Hepatocyte (in vitro differentiated cells): ENCODE measurements at regions not wholly inside any gene's neighbourhood (a gene's known extent, or its start where the extent isn't known, plus 50 kb on each side); places are given as distances from the start of the nearest gene placed in this dataset.

ENCODE experiments used
- DNase-seq: peaks from one replicate; pipeline ENCODE4 v3.0.0-alpha.2; 2016; ENCODE audit warnings: low spot score
- H2AFZ ChIP-seq: fragments of 200-600 bp; sonication (generic); 2 replicates; pipeline ENCODE4 v1.6.0; 2016; ENCODE audit warnings: antibody characterized with exemption, mild to moderate bottlenecking
- H3K27ac ChIP-seq: fragments of 200-600 bp; sonication (generic); 2 replicates; pipeline ENCODE4 v1.5.1; 2016; ENCODE audit warnings: mild to moderate bottlenecking
- H3K27me3 ChIP-seq: fragments of 200-600 bp; sonication (generic); 2 replicates; pipeline ENCODE4 v1.6.1; 2016
- H3K36me3 ChIP-seq: fragments of 200-600 bp; sonication (generic); replicated peaks from 2 replicates; pipeline ENCODE4 v1.5.1; 2016; ENCODE audit warnings: low read depth; ENCODE audit not compliant: insufficient read depth
- H3K4me1 ChIP-seq: fragments of 200-600 bp; sonication (generic); 2 replicates; pipeline ENCODE4 v1.5.1; 2016; ENCODE audit warnings: mild to moderate bottlenecking, moderate library complexity; ENCODE audit not compliant: insufficient read depth
- H3K4me2 ChIP-seq: fragments of 200-600 bp; sonication (generic); 2 replicates; pipeline ENCODE4 v1.6.0; 2016
- H3K4me3 ChIP-seq: fragments of 200-600 bp; sonication (generic); 2 replicates; pipeline ENCODE4 v1.5.1; 2016; ENCODE audit warnings: mild to moderate bottlenecking
- H3K79me2 ChIP-seq: fragments of 200-600 bp; sonication (generic); 2 replicates; pipeline ENCODE4 v1.6.0; 2017; ENCODE audit warnings: mild to moderate bottlenecking
- H3K9me2 ChIP-seq: fragments of 200-600 bp; sonication (generic); replicated peaks from 2 replicates; pipeline ENCODE4 v1.6.0; 2017; ENCODE audit warnings: mild to moderate bottlenecking; ENCODE audit not compliant: insufficient read depth
- H3K9me3 ChIP-seq: fragments of 200-600 bp; sonication (generic); 2 replicates; pipeline ENCODE4 v1.5.1; 2016; ENCODE audit warnings: low read depth, mild to moderate bottlenecking
- H4K20me1 ChIP-seq: fragments of 200-600 bp; sonication (generic); 2 replicates; pipeline ENCODE4 v1.6.0; 2016; ENCODE audit warnings: mild to moderate bottlenecking; ENCODE audit not compliant: insufficient read depth, poor library complexity, severe bottlenecking
- EZH2 ChIP-seq: fragments of 200-600 bp; sonication (generic); IDR thresholded peaks from 2 replicates; pipeline ENCODE4 v1.6.1; 2016; ENCODE audit warnings: antibody characterized with exemption, mild to moderate bottlenecking, borderline replicate concordance
- EZH2phosphoT487 ChIP-seq: fragments of 200-600 bp; sonication (generic); IDR thresholded peaks from one replicate; pipeline ENCODE4 v1.6.1; 2018; ENCODE audit warnings: antibody characterized with exemption, mild to moderate bottlenecking, low read depth, moderate library complexity; ENCODE audit not compliant: unreplicated experiment, severe bottlenecking
- WGBS: methylation state at CpG from one replicate; pipeline ENCODE4 v1.1.6; 2016; ENCODE audit warnings: low lambda C conversion rate; ENCODE audit errors: missing lambda C conversion rate; 5-methylcytosine and 5-hydroxymethylcytosine counted together
- TF ChIP-seq, protein P1 (sequence below): fragments of 200-600 bp; sonication (generic); IDR thresholded peaks from 2 replicates; pipeline ENCODE4 v1.5.1; 2016; ENCODE audit warnings: antibody characterized with exemption, mild to moderate bottlenecking; ENCODE audit not compliant: poor library complexity

DNA sequence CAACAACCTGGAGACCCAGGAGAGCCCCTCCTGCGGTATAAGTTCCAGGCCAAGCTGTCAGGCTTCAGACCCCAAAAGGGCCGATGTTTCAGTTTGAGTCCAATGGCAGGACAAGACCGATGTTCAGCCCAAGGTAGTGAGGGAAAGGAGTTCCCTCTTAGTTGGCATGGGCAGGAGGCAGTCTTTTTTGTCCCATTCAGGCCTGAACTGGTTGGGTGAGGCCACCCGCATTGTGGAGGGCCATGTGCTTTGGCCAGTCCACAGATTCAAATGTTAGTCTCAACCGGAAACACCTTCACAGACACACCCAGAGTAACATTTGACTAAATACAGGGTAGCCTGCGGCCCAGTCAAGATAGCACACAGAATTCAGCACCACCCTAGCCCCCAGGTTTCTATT, 89.6 kb upstream of the ANKRD10 start:
- Histone ChIP-seq H3K27ac (no peak overlapping the region), H2AFZ (no peak overlapping the region), H3K27me3 (no peaks in the 10 kb centered on the region), H3K4me2 (no peak overlapping the region), H3K79me2 (no peaks in the 10 kb centered on the region), H3K9me2 (no peaks in the 10 kb centered on the region), H4K20me1 (no peaks in the 10 kb centered on the region), H3K36me3 (no peaks in the 10 kb centered on the region), H3K4me1 (peaks cover 5% of the 10 kb centered on the region), H3K9me3 (no peaks in the 10 kb centered on the region), H3K4me3 (no peak overlapping the region)
- TF ChIP-seq, protein P1, sequence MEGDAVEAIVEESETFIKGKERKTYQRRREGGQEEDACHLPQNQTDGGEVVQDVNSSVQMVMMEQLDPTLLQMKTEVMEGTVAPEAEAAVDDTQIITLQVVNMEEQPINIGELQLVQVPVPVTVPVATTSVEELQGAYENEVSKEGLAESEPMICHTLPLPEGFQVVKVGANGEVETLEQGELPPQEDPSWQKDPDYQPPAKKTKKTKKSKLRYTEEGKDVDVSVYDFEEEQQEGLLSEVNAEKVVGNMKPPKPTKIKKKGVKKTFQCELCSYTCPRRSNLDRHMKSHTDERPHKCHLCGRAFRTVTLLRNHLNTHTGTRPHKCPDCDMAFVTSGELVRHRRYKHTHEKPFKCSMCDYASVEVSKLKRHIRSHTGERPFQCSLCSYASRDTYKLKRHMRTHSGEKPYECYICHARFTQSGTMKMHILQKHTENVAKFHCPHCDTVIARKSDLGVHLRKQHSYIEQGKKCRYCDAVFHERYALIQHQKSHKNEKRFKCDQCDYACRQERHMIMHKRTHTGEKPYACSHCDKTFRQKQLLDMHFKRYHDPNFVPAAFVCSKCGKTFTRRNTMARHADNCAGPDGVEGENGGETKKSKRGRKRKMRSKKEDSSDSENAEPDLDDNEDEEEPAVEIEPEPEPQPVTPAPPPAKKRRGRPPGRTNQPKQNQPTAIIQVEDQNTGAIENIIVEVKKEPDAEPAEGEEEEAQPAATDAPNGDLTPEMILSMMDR, result no peak
- TF ChIP-seq EZH2 (no peak), EZH2phosphoT487 (no peak)
- DNase-seq, result no peak
- WGBS, result 83% methylated on average over 6 of the region's 6 CpGs

DNA sequence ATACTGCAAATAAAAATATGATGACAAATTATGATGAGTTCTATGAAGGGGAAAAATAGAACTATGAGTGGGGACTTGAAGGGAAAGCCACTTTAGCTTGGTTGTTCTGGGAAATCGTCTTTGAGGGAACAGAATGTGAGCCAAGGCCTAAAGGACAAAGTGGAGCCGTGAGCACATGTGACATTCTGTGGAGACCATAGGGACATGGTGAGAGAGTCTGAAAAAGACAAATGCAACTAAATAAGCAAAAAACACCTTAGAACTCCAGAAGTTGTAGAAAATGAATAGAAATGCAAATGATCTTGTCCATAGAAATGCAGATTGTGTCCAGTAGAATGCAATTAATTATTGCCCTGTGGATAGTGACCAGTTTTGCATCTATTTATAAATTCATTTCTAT, 86.8 kb upstream of the ANKRD10 start:
- H3K79me2 ChIP-seq, result no peaks in the 10 kb centered on the region
- no peaks in the 10 kb centered on the region for H3K27me3 ChIP-seq
- DNase-seq, result no peak
- H3K36me3 ChIP-seq, result no peaks in the 10 kb centered on the region
- no peak overlapping the region for H3K4me2 ChIP-seq
- no peak overlapping the region for H2AFZ ChIP-seq
- no peak overlapping the region for H3K4me3 ChIP-seq
- H3K9me3 ChIP-seq, result no peaks in the 10 kb centered on the region
- 95% methylated on average over 2 of the region's 2 CpGs for WGBS
- no peaks in the 10 kb centered on the region for H4K20me1 ChIP-seq
- TF ChIP-seq, protein P1, result no peak
- no peak for TF ChIP-seq EZH2phosphoT487
- no peak for TF ChIP-seq EZH2
- no peaks in the 10 kb centered on the region for H3K9me2 ChIP-seq
- H3K27ac ChIP-seq, result no peak overlapping the region
- H3K4me1 ChIP-seq, result no peaks in the 10 kb centered on the region

DNA sequence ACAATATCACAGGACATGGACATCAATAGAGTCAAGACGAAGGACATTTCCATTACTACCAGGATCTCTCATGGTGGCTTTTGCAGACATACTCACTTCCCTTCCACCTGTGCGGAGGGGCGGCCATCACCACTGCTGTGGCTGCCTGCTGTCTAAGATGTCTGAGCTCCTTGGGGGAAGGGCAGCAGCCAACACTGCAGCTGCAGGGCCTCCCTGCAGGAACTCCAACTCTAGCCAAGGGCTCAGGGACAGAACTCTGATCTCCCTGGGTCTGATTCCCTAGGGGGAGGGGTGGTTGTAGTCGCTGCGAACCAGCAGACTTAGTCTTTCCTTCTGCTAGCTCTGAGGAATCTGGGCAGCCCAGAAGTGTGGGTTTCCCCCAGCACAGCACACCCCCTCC, 78.9 kb upstream of the ANKRD10 start:
- Histone ChIP-seq H3K27ac (no peak overlapping the region), H3K4me2 (no peak overlapping the region), H3K4me3 (no peak overlapping the region), H2AFZ (no peak overlapping the region), H3K27me3 (no peaks in the 10 kb centered on the region), H3K79me2 (no peaks in the 10 kb centered on the region), H3K4me1 (no peaks in the 10 kb centered on the region), H4K20me1 (no peaks in the 10 kb centered on the region), H3K9me3 (no peaks in the 10 kb centered on the region), H3K9me2 (no peaks in the 10 kb centered on the region), H3K36me3 (no peaks in the 10 kb centered on the region)
- DNase-seq, result no peak
- WGBS, result 76% methylated on average over 5 of the region's 5 CpGs
- TF ChIP-seq EZH2 (no peak), EZH2phosphoT487 (no peak)
- TF ChIP-seq, protein P1, result no peak

DNA sequence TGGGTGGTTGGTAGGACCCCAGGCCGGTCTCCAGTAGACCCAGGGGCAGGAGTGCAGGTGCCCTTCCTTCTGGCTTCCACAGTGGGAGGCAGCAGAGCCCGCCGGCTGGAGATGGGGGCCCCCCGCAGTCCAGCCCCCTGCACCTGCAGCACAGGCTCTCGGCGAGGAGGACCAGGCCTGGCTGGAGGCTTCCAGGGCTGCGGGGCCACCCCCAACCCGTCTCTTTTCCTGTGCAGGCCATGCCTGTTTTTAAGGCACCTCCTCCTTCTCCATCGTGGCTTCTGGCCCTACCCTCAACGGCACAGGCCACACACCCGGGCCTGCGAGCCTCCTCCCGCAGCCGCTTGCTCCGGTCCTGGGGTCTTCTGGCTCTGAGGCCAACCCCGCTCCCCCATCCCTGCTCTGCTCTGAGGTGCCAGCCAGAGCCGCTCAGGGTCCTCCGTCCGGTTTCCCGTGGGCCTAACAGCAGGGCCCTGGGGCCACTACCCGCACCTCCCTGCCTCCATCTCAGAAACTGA, 77.2 kb upstream of the ANKRD10 start:
- Histone ChIP-seq H3K4me2 (no peak overlapping the region), H4K20me1 (no peaks in the 10 kb centered on the region), H3K27me3 (no peaks in the 10 kb centered on the region), H3K27ac (no peak overlapping the region), H3K4me3 (no peak overlapping the region), H3K79me2 (no peaks in the 10 kb centered on the region), H3K9me3 (no peaks in the 10 kb centered on the region), H3K9me2 (no peaks in the 10 kb centered on the region), H3K4me1 (no peaks in the 10 kb centered on the region), H3K36me3 (no peaks in the 10 kb centered on the region), H2AFZ (no peak overlapping the region)
- no peak for DNase-seq
- 96% methylated on average over 14 of the region's 21 CpGs for WGBS
- TF ChIP-seq EZH2, result no peak
